SH-SY5Y (cell line): ENCODE measurements at regions not wholly inside any gene's neighbourhood (a gene's known extent, or its start where the extent isn't known, plus 50 kb on each side); places are given as distances from the start of the nearest gene placed in this dataset.

Source experiments
- GATA2 ChIP-seq: IDR thresholded peaks from 2 replicates; pipeline ENCODE4 v1.6.1; 2011; ENCODE audit warnings: mild to moderate bottlenecking, low read depth, low read length
- GATA3 ChIP-seq: IDR thresholded peaks from 2 replicates; pipeline ENCODE4 v1.6.1; 2011; ENCODE audit warnings: low read depth, mild to moderate bottlenecking, low read length, moderate library complexity

DNA sequence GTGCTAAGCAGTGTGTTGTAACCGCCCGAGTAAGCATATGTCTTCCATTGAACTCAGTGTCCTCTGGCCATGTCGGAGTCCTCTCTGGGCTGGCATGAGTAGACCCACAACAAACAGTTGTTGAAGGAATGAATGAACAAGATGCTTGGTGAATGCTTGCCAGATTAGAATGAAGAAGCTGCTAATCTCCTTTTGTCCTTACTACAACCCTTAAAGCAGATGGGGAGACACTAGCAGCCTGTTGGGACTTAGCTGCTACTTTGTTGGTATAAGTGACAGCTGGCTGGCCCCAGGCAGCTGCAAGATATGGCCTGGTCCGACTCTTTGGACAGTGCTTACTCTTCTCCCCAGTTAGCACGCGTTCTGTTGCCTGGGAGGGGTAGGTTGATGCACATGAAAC lies 370.1 kb downstream of the RPS24 start:
- no peak for TF ChIP-seq GATA3
- TF ChIP-seq GATA2 = no peak
